ENCODE measurements at regions not wholly inside any gene's neighbourhood (a gene's known extent, or its start where the extent isn't known, plus 50 kb on each side); places are given as distances from the start of the nearest gene placed in this dataset.

GRCh38 chr10:16231734-16232435 is 204.9 kb upstream of the PTER start:
- DNase-seq (ENCODE audit: low read depth, low spot score), result no peak

GRCh38 chr10:16232441-16232840 is 204.4 kb upstream of the PTER start:
- no peak for DNase-seq (ENCODE audit: low read depth, low spot score)

GRCh38 chr10:16234916-16235315 is 201.9 kb upstream of the PTER start:
- DNase-seq (ENCODE audit: low read depth, low spot score), result no peak

- DNase-seq (ENCODE audit: low read depth, low spot score), result no peak
Measured at GRCh38 chr10:16242446-16242845, 194.4 kb upstream of the PTER start.

GRCh38 chr10:16242859-16243613 is 193.8 kb upstream of the PTER start:
- peak; percentile 85 for DNase-seq (ENCODE audit: low read depth, low spot score)

- peak; percentile 44 for DNase-seq (ENCODE audit: low read depth, low spot score)
Measured at GRCh38 chr10:16250136-16250535, 186.7 kb upstream of the PTER start.

GRCh38 chr10:16256336-16256735 is 180.5 kb upstream of the PTER start:
- no peak for DNase-seq (ENCODE audit: low read depth, low spot score)

GRCh38 chr10:16258291-16259040 is 178.3 kb upstream of the PTER start:
- no peak for DNase-seq (ENCODE audit: low read depth, low spot score)

- no peak for DNase-seq (ENCODE audit: low read depth, low spot score)
Measured at GRCh38 chr10:16259726-16260125, 177.1 kb upstream of the PTER start.

GRCh38 chr10:16260388-16260787 is 176.4 kb upstream of the PTER start:
- no peak for DNase-seq (ENCODE audit: low read depth, low spot score)

GRCh38 chr10:16271571-16271970 is 165.2 kb upstream of the PTER start:
- DNase-seq (ENCODE audit: low read depth, low spot score), result no peak

GRCh38 chr10:16274911-16275310 is 161.9 kb upstream of the PTER start:
- DNase-seq (ENCODE audit: low read depth, low spot score), result no peak

- no peak for DNase-seq (ENCODE audit: low read depth, low spot score)
Measured at GRCh38 chr10:16280595-16280994, 156.2 kb upstream of the PTER start.

GRCh38 chr10:16292366-16292765 is 144.4 kb upstream of the PTER start:
- peak; percentile 1 for DNase-seq (ENCODE audit: low read depth, low spot score)

- DNase-seq (ENCODE audit: low read depth, low spot score), result no peak
Measured at GRCh38 chr10:16297069-16297468, 139.7 kb upstream of the PTER start.

GRCh38 chr10:16297642-16298041 is 139.2 kb upstream of the PTER start:
- no peak for DNase-seq (ENCODE audit: low read depth, low spot score)

GRCh38 chr10:16304311-16304710 is 132.5 kb upstream of the PTER start:
- DNase-seq (ENCODE audit: low read depth, low spot score), result no peak

- DNase-seq (ENCODE audit: low read depth, low spot score), result no peak
Measured at GRCh38 chr10:16310440-16310839, 126.4 kb upstream of the PTER start.

- DNase-seq (ENCODE audit: low read depth, low spot score), result peak; percentile 6
Measured at GRCh38 chr10:16314259-16314658, 122.6 kb upstream of the PTER start.

GRCh38 chr10:16316733-16317390 is 119.9 kb upstream of the PTER start:
- DNase-seq (ENCODE audit: low read depth, low spot score), result no peak

- DNase-seq (ENCODE audit: low read depth, low spot score), result no peak
Measured at GRCh38 chr10:16341637-16342036, 95.2 kb upstream of the PTER start.

- DNase-seq (ENCODE audit: low read depth, low spot score), result no peak
Measured at GRCh38 chr10:16348891-16349290, 87.9 kb upstream of the PTER start.

Measured in ELF-1 (cell line).